Stimulated activated effector memory CD8-positive, alpha-beta T cell treated with anti-CD3 and anti-CD28 coated beads, Interleukin-12 subunit alpha, Interleukin-12 subunit beta, amount 100 ng/mL, for 72 hours (primary cell): ENCODE measurements at regions not wholly inside any gene's neighbourhood (a gene's known extent, or its start where the extent isn't known, plus 50 kb on each side); places are given as distances from the start of the nearest gene placed in this dataset.
"Not testable (repeated sequence)": the region's sequence is repeated elsewhere in the genome, so short reads cannot be mapped to it uniquely, and the experiment has no call there.

Experiments
- ATAC-seq: fragments of 150-1000 bp; cut with Tn5 transposase; 2 replicates; pipeline ENCODE4 v1.10.0; 2021
- DNase-seq, 2 donors: peaks; one replicate each; pipeline ENCODE4 v3.0.0; 2021 to 2022; ENCODE audit warnings: low spot score in 2 of 2
- H3K27ac Mint-ChIP-seq: one replicate; pipeline ENCODE4 v1.8.0; 2022; ENCODE audit warnings: mild to moderate bottlenecking, mixed read lengths
- H3K36me3 Mint-ChIP-seq: one replicate; pipeline ENCODE4 v1.8.0; 2022; ENCODE audit warnings: mild to moderate bottlenecking, mixed read lengths
- H3K4me1 Mint-ChIP-seq: one replicate; pipeline ENCODE4 v1.8.0; 2022; ENCODE audit warnings: mixed read lengths
- H3K4me3 Mint-ChIP-seq: one replicate; pipeline ENCODE4 v1.8.0; 2022; ENCODE audit warnings: mild to moderate bottlenecking, mixed read lengths
- H3K9me3 Mint-ChIP-seq: one replicate; pipeline ENCODE4 v1.8.0; 2022; ENCODE audit warnings: mixed read lengths

- no peak for DNase-seq
- no peaks in the 10 kb centered on the region for H3K9me3 Mint-ChIP-seq
- H3K4me1 Mint-ChIP-seq = no peaks in the 10 kb centered on the region
- H3K36me3 Mint-ChIP-seq = no peaks in the 10 kb centered on the region
- no peak for ATAC-seq
- no peak overlapping the region for H3K27ac Mint-ChIP-seq
- no peak overlapping the region for H3K4me3 Mint-ChIP-seq
Measured at GRCh38 chr9:21533597-21533996, 51.5 kb upstream of the IFNE start.

- no peaks in the 10 kb centered on the region for H3K9me3 Mint-ChIP-seq
- H3K4me3 Mint-ChIP-seq = no peak overlapping the region
- H3K36me3 Mint-ChIP-seq = no peaks in the 10 kb centered on the region
- ATAC-seq (no peak), DNase-seq (no peak)
- no peak overlapping the region for H3K27ac Mint-ChIP-seq
- H3K4me1 Mint-ChIP-seq = no peaks in the 10 kb centered on the region
Measured at GRCh38 chr9:21535396-21535795, 53.3 kb upstream of the IFNE start.

DNA sequence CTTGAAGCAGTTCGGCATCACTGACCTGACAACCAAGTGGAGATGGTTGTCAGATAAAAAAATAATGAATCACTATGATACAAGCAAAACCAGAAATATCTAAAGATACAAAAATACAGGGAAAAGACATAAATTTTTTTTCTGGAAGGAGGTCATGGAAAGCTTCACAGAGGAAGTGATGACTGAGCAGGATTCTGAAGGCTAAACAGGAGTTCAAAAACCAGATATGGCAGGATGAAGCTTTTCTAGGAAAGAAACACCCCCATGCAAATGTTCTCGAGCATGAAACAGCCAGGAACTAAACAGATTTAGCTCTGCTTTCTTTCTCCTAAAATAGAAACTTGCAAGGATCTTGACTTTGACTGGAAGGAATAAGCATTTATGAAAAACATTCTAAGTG, 60.7 kb upstream of the IFNE start:
- H3K9me3 Mint-ChIP-seq = no peaks in the 10 kb centered on the region
- no peak overlapping the region for H3K27ac Mint-ChIP-seq
- no peak for DNase-seq
- H3K4me3 Mint-ChIP-seq = no peak overlapping the region
- no peak for ATAC-seq
- no peaks in the 10 kb centered on the region for H3K4me1 Mint-ChIP-seq
- H3K36me3 Mint-ChIP-seq = no peaks in the 10 kb centered on the region

- ATAC-seq (no peak), DNase-seq (no peak)
- Mint-ChIP-seq H3K4me3 (no peak overlapping the region), H3K4me1 (no peaks in the 10 kb centered on the region), H3K9me3 (no peaks in the 10 kb centered on the region), H3K36me3 (no peaks in the 10 kb centered on the region), H3K27ac (no peak overlapping the region)
Measured at GRCh38 chr9:21543187-21543586, 61.1 kb upstream of the IFNE start.

DNA sequence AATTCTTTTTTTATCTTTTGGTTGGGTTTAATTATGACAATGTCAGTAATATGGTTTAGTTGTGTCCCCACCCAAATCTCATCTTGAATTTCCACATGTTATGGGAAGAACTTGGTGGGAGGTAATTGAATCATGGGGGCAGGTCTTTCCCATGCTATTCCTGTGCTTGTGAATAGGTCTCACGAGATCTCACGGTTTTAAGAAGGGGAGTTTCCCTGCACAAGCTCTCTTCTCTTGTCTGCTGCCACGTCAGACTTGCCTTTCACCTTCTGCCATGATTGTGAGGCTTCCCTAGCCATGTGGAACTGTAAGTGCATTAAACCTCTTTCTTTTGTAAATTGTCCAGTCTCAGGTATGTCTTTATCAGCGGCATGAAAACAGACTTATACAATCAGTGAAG, 61.7 kb upstream of the IFNE start:
- H3K36me3 Mint-ChIP-seq, DNase-seq, H3K27ac Mint-ChIP-seq, ATAC-seq, H3K4me3 Mint-ChIP-seq, H3K9me3 Mint-ChIP-seq, H3K4me1 Mint-ChIP-seq: not testable (repeated sequence)

DNA sequence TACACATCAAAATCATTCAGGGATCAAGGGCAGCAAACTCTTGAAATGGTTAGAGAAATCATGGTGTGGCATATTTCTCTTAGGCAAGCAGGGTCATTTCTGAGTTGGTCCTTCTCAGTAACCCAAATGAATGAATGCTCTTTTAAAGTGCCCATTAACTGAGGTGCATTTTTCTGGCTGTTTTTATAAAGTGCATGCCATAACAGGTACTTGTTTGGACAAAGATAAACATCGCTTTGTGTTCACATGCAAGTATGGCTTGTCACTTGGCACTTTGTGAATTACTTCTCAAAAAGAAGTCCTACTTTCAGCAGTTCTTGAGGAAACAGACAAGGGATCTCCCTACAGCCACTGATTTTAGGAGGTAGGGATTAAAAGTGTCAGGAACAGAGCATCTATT, 64.8 kb upstream of the IFNE start:
- DNase-seq (no peak), ATAC-seq (no peak)
- Mint-ChIP-seq H3K27ac (no peak overlapping the region), H3K4me3 (no peak overlapping the region), H3K36me3 (no peaks in the 10 kb centered on the region), H3K4me1 (no peaks in the 10 kb centered on the region), H3K9me3 (no peaks in the 10 kb centered on the region)

GRCh38 chr9:21549251-21549765, 67.2 kb upstream of the IFNE start:
- Mint-ChIP-seq H3K4me1 (no peaks in the 10 kb centered on the region), H3K27ac (no peak overlapping the region), H3K36me3 (no peaks in the 10 kb centered on the region), H3K9me3 (no peaks in the 10 kb centered on the region), H3K4me3 (no peak overlapping the region)
- ATAC-seq (no peak), DNase-seq (no peak)

DNA sequence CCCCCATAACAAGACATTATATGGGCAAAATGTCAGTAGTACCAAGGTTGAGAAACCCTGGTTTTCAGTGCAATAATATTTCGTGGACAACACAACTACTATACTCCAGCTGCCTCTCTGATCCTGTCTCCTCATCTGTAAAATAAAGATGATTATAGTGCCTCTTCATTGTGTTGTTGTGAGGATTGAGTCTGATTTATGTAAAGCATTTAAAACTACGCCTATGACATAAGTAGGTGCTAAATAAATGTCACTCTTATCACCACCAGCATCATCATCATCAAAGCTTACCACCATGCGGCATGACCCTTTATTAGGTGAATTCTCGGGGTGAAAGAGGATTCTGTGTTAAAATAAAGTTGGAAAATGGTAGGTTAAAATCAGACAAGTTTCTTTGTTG, 67.8 kb upstream of the IFNE start:
- H3K4me1 Mint-ChIP-seq = no peaks in the 10 kb centered on the region
- ATAC-seq = no peak
- H3K9me3 Mint-ChIP-seq = no peaks in the 10 kb centered on the region
- no peak overlapping the region for H3K27ac Mint-ChIP-seq
- no peaks in the 10 kb centered on the region for H3K36me3 Mint-ChIP-seq
- no peak for DNase-seq
- H3K4me3 Mint-ChIP-seq = no peak overlapping the region

DNA sequence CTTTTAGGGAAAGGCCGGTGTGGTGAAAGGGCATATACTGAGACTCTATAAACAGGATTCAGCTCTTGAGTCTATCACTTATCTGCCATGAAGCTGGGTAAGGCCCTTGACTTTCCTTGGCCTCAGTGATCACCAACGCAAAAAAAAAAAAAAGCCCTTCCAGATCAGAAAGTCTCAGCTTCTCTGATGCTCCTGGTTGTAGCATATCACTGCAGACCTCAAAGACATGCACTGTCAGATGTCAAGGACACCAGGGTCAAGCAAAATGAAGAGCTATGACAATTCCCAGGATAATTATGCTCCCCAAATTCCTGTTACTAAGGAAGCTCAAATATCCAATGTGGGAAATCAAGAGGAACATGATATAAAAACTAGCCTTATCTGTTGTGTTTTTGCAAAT, 68.3 kb upstream of the IFNE start:
- no peak overlapping the region for H3K27ac Mint-ChIP-seq

DNA sequence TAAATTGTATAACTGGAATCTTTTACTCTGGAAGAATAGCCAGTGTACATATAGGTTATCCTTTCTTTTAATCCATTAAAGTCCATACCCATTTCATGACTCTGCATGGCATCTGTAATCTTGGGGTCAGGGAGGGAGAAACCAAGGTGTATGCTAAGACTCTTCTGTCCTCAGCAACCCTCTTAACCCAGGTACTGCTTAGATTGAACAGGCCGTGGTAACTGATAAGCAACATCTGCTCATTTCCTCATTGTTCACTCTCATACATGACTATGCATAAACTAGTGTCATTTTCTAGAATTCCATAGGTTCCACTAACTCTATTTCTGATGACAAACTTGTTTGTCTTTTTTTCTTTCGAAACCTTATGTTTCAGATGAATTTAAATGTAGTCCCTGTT, 69.3 kb upstream of the IFNE start:
- ATAC-seq = no peak
- H3K9me3 Mint-ChIP-seq = no peaks in the 10 kb centered on the region
- no peak overlapping the region for H3K27ac Mint-ChIP-seq
- no peaks in the 10 kb centered on the region for H3K4me1 Mint-ChIP-seq
- no peak for DNase-seq
- H3K36me3 Mint-ChIP-seq = no peaks in the 10 kb centered on the region
- H3K4me3 Mint-ChIP-seq = no peak overlapping the region

More for the DNA sequence above, 68.3 kb upstream of the IFNE start:
- no peak overlapping the region for H3K4me3 Mint-ChIP-seq
- H3K36me3 Mint-ChIP-seq = no peaks in the 10 kb centered on the region
- no peaks in the 10 kb centered on the region for H3K9me3 Mint-ChIP-seq
- no peaks in the 10 kb centered on the region for H3K4me1 Mint-ChIP-seq
- no peak for ATAC-seq
- no peak for DNase-seq

GRCh38 chr9:21552244-21553170, 70.4 kb upstream of the IFNE start:
- no peaks in the 10 kb centered on the region for H3K4me1 Mint-ChIP-seq

DNA sequence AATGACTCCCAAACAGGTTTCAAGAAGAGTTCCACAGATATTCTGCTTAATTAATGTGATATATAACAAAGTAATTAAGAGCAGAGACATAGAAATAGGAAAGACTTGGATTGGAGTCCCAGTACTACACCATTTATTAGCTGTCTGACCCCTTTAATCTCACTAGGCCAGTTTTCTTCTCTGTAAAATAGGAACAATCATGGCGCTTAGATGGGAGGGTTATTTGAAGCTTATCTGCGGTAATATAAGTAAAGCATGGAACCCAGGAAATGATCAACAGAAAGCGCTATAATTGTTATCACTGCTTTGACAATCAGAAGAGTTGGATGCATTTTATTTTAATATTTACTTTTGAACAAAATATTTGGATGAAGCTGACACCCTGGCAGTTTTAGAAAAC, 71.3 kb upstream of the IFNE start:
- no peak overlapping the region for H3K4me3 Mint-ChIP-seq
- peaks cover under 1% of the 10 kb centered on the region for H3K4me1 Mint-ChIP-seq
- no peaks in the 10 kb centered on the region for H3K36me3 Mint-ChIP-seq
- no peak for DNase-seq
- no peaks in the 10 kb centered on the region for H3K9me3 Mint-ChIP-seq
- ATAC-seq = no peak
- H3K27ac Mint-ChIP-seq = no peak overlapping the region

More at GRCh38 chr9:21552244-21553170, 70.4 kb upstream of the IFNE start:
- Mint-ChIP-seq H3K36me3 (no peaks in the 10 kb centered on the region), H3K4me3 (no peak overlapping the region), H3K9me3 (no peaks in the 10 kb centered on the region), H3K27ac (no peak overlapping the region)
- ATAC-seq (no peak), DNase-seq (no peak)

DNA sequence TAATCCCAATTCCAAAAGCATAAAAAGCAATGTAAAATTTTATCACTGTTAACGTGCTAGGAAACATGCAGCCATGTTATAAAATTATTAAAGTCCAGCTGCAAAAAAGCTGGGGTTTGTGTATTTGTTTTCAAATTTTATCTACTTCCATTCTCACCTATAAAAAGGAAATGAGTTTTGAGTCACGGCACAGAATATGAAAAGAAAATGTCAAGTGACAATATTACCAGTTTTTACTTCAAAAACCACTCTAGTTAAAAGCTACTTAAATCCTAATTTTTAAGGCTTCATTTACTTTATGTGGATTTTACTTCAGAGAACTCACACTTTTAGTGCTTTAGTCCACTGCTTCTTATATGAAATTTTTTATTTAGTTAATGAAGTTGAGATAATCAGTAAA, 72.7 kb upstream of the IFNE start:
- Mint-ChIP-seq H3K27ac (no peak overlapping the region), H3K36me3 (no peaks in the 10 kb centered on the region), H3K4me3 (no peak overlapping the region), H3K4me1 (peaks cover 8% of the 10 kb centered on the region), H3K9me3 (no peaks in the 10 kb centered on the region)
- DNase-seq = no peak
- no peak for ATAC-seq

- H3K27ac Mint-ChIP-seq = no peak overlapping the region
- peaks cover 13% of the 10 kb centered on the region for H3K4me1 Mint-ChIP-seq
- no peaks in the 10 kb centered on the region for H3K9me3 Mint-ChIP-seq
- no peaks in the 10 kb centered on the region for H3K36me3 Mint-ChIP-seq
- DNase-seq (no peak), ATAC-seq (no peak)
- no peak overlapping the region for H3K4me3 Mint-ChIP-seq
Measured at GRCh38 chr9:21555911-21556310, 73.8 kb upstream of the IFNE start.

GRCh38 chr9:21556581-21557427, 74.7 kb upstream of the IFNE start:
- Mint-ChIP-seq H3K9me3 (no peaks in the 10 kb centered on the region), H3K4me3 (no peak overlapping the region), H3K27ac (no peak overlapping the region), H3K4me1 (peaks cover 13% of the 10 kb centered on the region), H3K36me3 (no peaks in the 10 kb centered on the region)
- no peak for DNase-seq
- ATAC-seq = no peak

- DNase-seq = no peak
- Mint-ChIP-seq H3K9me3 (no peaks in the 10 kb centered on the region), H3K4me1 (peaks cover 13% of the 10 kb centered on the region), H3K4me3 (no peak overlapping the region), H3K36me3 (no peaks in the 10 kb centered on the region), H3K27ac (no peak overlapping the region)
- ATAC-seq = no peak
Measured at GRCh38 chr9:21557428-21557768, 75.3 kb upstream of the IFNE start.
